GM21723 (cell line): ENCODE measurements at regions not wholly inside any gene's neighbourhood (a gene's known extent, or its start where the extent isn't known, plus 50 kb on each side); places are given as distances from the start of the nearest gene placed in this dataset.

ENCODE experiments used
- ATAC-seq: cut with Tn5 transposase; IDR thresholded peaks from one replicate; pipeline ENCODE4 v1.9.1; 2021; ENCODE audit warnings: mild to moderate bottlenecking, moderate library complexity; ENCODE audit not compliant: unreplicated experiment

GRCh38 chr10:128902031-128902710, 564.9 kb upstream of the MGMT start:
- no peak for ATAC-seq

- ATAC-seq: no peak
Measured at GRCh38 chr10:128907155-128907941, 559.7 kb upstream of the MGMT start.

DNA sequence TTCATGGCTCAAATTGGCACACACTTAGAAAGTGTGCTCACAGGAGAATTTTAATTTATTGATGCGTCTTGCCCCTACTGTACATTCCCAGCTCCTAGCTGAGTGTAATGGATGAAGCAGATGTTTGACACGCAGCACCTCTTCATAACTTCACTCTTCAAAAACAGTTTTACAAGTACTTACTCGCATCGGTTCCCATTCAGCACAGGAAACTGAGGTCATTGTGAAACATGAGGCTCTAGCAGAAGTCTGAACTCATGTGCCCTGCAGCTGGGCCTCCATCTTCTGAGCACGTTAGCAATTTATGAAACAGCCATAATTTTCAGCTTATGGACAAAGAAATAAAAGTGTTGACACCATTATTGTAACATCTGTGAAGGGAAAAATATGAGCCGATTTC, 558.9 kb upstream of the MGMT start:
- no peak for ATAC-seq

GRCh38 chr10:128908499-128908898, 558.5 kb upstream of the MGMT start:
- no peak for ATAC-seq

DNA sequence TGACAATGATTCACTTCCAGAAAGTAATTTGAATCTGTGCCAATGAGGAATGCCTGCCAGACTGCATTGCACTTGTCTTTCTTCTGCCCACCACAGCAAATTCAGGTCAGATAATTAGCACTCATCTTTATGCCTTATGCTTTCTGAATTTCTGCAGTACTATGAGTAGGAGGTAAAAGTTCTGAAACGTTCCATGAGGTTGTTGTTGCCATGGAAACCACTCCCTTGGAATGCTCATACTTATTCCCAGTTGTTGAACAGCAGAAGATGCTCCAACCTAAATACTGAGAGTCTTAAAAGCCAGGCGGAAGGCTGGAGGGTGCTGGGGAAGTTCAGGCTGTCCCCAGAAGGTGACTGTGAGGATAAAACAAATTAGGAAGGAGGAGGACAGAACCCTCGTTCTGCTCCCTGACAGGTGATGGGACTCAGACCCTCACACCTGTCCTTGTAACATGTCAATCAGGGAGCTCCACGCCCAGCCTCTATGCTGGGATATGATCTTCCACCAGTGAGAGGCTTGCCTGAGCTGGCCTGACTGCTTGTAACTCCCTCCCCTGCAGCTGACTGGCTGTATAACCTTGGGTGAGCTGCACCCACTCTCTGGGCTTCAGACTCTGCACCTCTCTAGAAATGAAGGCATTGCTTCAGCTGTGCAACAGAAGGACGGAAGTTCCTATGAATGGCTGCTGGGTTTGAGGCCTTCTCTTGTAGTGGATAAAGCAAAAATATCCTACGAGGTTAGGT, 554.3 kb upstream of the MGMT start:
- no peak for ATAC-seq

DNA sequence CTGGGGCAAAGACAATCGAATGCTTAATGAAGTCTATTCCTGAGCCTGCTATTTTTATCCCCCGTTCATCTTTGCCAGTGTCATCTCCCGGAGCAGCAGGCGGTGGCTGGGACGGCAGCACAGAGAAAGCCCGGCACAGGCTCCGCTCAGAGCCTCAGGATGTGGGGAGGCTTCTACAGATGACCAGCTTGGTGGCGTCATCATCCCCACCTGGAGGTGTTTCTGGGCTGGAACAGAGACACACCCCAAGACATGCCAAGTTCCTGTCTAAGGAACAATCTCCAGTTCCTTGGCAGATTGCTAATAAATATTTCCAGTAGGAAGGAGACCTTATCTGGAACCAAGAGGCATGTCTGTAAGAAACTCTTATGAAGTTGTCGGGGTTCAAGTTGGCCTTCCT, 552.4 kb upstream of the MGMT start:
- no peak for ATAC-seq

DNA sequence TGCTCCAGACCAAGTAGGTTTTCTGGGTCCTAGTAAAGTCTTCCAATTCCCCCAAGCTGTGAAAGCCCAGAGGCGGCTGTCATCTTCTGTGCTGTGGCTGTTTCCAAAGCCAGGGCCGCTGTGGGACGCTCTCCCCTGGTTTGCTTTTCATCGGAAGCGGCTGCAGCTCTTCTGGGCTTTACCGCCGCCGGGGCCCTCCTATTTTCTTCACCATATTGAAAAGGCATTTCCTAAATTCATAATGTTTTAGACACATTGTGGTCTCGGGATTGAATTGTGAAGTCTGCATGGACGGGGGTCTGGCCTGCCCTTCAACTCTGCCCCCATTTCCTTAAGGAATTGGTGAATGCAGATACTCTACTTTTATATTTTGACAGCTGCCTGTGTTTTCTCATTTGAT, 551.4 kb upstream of the MGMT start:
- ATAC-seq: no peak

DNA sequence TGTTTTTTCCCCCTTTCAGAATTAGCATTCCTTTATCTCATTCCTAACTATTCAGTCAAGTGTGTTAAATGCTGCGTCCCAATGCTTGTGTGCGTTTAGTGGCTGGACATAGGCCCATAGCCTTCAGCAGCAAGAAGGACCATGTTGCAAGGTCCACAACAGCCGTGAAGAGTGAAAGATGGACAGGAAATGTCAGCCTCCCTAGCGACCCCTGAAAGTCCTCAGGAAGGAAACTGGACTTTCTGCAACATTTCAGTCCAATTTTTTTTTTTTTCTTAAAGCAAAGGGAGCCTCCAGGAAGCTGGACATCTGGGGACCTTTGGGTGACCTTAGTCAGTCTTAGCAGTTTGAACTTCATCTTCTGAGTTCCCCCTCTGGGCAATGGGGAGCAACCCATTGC, 550.7 kb upstream of the MGMT start:
- no peak for ATAC-seq

DNA sequence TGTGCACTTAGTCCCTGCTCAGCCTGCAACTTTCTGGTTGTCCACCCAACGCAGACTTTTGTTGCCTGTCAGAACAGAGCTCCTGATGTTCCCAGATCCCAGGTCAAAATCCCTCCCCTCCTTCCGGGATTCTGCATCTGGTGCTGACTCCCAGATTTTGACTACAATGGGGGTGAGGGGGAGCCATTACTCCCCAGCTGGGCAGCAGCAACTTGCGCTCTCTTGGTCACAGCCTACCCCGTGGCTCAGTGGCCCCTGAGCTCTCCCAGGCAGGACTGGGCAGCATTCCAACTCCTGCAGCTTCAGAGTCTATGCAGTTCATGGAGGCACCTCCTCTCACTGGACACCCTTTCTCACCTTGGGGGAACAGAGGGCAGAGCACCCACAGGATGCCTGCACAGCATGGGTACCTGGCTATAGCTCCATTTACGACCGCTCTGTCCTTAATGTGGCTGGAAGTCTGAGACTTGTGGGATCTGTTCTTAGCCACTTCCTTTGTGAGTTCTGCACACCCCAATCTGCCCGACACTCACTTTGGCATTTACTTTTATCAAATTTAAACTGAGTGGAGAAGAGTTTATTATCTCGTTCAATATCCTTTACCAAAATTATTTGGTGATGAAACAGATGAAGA, 545.5 kb upstream of the MGMT start:
- ATAC-seq: no peak

- ATAC-seq: no peak
Measured at GRCh38 chr10:128922172-128922571, 544.9 kb upstream of the MGMT start.

- ATAC-seq: no peak
Measured at GRCh38 chr10:128922619-128923196, 544.3 kb upstream of the MGMT start.

- no peak for ATAC-seq
Measured at GRCh38 chr10:128924918-128925317, 542.1 kb upstream of the MGMT start.

GRCh38 chr10:128926711-128927110, 540.3 kb upstream of the MGMT start:
- no peak for ATAC-seq

- ATAC-seq: no peak
Measured at GRCh38 chr10:128927497-128928161, 539.4 kb upstream of the MGMT start.

- no peak for ATAC-seq
Measured at GRCh38 chr10:128928231-128928836, 538.7 kb upstream of the MGMT start.

GRCh38 chr10:128929131-128929530, 537.9 kb upstream of the MGMT start:
- no peak for ATAC-seq

DNA sequence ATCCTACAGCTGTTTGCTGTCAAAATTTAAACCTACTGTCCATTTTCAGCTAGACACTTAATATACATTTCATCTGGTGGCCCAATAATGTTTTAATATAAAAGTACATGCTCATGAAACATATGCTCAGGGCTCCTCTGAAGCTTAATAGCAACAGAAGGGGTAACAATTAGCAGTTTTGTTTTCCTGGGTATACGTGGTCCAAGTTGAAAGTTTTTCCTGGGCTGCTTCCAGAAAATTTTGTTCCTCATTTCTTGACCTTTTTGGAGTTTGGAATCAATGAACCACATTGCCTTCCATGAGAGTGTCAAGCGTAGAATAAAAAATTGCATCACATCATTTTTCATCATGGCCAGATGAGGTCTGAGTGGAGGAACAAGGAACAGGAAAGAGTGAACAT, 537.3 kb upstream of the MGMT start:
- no peak for ATAC-seq

GRCh38 chr10:128930515-128930914, 536.5 kb upstream of the MGMT start:
- ATAC-seq: no peak

GRCh38 chr10:128932071-128932820, 534.8 kb upstream of the MGMT start:
- no peak for ATAC-seq
